OCI-LY3 (cell line): ENCODE measurements at regions not wholly inside any gene's neighbourhood (a gene's known extent, or its start where the extent isn't known, plus 50 kb on each side); places are given as distances from the start of the nearest gene placed in this dataset.

ENCODE experiments used
- EZH2phosphoT487 ChIP-seq: fragments of 200-600 bp; shearing (Covaris generic); IDR thresholded peaks from 2 replicates; pipeline ENCODE4 v1.6.1; 2018; ENCODE audit warnings: antibody characterized with exemption, mixed run types, low read depth
- TF ChIP-seq, protein P1 (sequence below): fragments of 200-600, 300-600 bp; sonication (generic); IDR thresholded peaks from 2 replicates; pipeline ENCODE4 v1.5.1; 2014; ENCODE audit warnings: antibody characterized with exemption, low read length, low read depth

DNA sequence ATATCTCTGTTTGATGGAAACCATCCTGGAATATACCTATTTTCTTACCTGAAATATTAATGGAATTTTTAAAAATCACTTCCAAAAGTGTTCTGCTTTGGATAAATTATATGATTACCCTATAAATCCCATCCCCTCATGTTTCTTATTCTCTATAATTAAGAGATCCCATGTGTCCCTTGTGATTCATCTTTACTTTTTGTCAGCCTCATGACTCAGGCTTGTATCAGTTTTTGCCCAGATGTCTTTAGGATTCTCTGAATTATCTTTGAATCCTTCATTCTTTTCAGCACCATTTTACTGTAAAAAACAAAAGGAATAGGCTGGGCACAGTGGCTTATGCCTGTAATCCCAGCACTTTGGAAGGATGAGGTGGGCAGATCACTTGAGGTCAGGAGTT, 804.5 kb upstream of the CITED2 start:
- TF ChIP-seq, protein P1, sequence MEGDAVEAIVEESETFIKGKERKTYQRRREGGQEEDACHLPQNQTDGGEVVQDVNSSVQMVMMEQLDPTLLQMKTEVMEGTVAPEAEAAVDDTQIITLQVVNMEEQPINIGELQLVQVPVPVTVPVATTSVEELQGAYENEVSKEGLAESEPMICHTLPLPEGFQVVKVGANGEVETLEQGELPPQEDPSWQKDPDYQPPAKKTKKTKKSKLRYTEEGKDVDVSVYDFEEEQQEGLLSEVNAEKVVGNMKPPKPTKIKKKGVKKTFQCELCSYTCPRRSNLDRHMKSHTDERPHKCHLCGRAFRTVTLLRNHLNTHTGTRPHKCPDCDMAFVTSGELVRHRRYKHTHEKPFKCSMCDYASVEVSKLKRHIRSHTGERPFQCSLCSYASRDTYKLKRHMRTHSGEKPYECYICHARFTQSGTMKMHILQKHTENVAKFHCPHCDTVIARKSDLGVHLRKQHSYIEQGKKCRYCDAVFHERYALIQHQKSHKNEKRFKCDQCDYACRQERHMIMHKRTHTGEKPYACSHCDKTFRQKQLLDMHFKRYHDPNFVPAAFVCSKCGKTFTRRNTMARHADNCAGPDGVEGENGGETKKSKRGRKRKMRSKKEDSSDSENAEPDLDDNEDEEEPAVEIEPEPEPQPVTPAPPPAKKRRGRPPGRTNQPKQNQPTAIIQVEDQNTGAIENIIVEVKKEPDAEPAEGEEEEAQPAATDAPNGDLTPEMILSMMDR: no peak
- no peak for TF ChIP-seq EZH2phosphoT487
